GM21515 (cell line): ENCODE measurements at regions not wholly inside any gene's neighbourhood (a gene's known extent, or its start where the extent isn't known, plus 50 kb on each side); places are given as distances from the start of the nearest gene placed in this dataset.
"Not testable (repeated sequence)": the region's sequence is repeated elsewhere in the genome, so short reads cannot be mapped to it uniquely, and the experiment has no call there.

Source experiments
- ATAC-seq: cut with Tn5 transposase; IDR thresholded peaks from one replicate; pipeline ENCODE4 v1.9.1; 2021; ENCODE audit not compliant: unreplicated experiment

- ATAC-seq, result no peak
Measured at GRCh38 chr22:25485626-25486545, 78.6 kb upstream of the GRK3 start.

- ATAC-seq, result no peak
Measured at GRCh38 chr22:25487508-25487907, 77.0 kb upstream of the GRK3 start.

- no peak for ATAC-seq
Measured at GRCh38 chr22:25488244-25489020, 76.0 kb upstream of the GRK3 start.

- no peak for ATAC-seq
Measured at GRCh38 chr22:25489947-25490346, 74.5 kb upstream of the GRK3 start.

- ATAC-seq, result no peak
Measured at GRCh38 chr22:25490896-25491295, 73.6 kb upstream of the GRK3 start.

- ATAC-seq, result no peak
Measured at GRCh38 chr22:25492162-25492561, 72.3 kb upstream of the GRK3 start.

GRCh38 chr22:25492841-25493734 lies 71.4 kb upstream of the GRK3 start:
- no peak for ATAC-seq

- ATAC-seq, result no peak
Measured at GRCh38 chr22:25493794-25494193, 70.7 kb upstream of the GRK3 start.

- ATAC-seq, result no peak
Measured at GRCh38 chr22:25494774-25495173, 69.7 kb upstream of the GRK3 start.

GRCh38 chr22:25495285-25495684 lies 69.2 kb upstream of the GRK3 start:
- ATAC-seq, result no peak

GRCh38 chr22:25496396-25497064 lies 67.9 kb upstream of the GRK3 start:
- no peak for ATAC-seq

GRCh38 chr22:25497181-25497641 lies 67.3 kb upstream of the GRK3 start:
- ATAC-seq, result no peak

GRCh38 chr22:25497716-25498115 lies 66.8 kb upstream of the GRK3 start:
- ATAC-seq, result no peak

- not testable (repeated sequence) for ATAC-seq
Measured at GRCh38 chr22:25500671-25501070, 63.8 kb upstream of the GRK3 start.

- not testable (repeated sequence) for ATAC-seq
Measured at GRCh38 chr22:25504017-25504416, 60.5 kb upstream of the GRK3 start.

- no peak for ATAC-seq
Measured at GRCh38 chr22:25508161-25508560, 56.3 kb upstream of the GRK3 start.

- ATAC-seq, result no peak
Measured at GRCh38 chr22:25508761-25509321, 55.6 kb upstream of the GRK3 start.

GRCh38 chr22:25509374-25509791 lies 55.1 kb upstream of the GRK3 start:
- no peak for ATAC-seq

GRCh38 chr22:25510876-25511275 lies 53.6 kb upstream of the GRK3 start:
- ATAC-seq, result no peak

GRCh38 chr22:25511725-25512124 lies 52.8 kb upstream of the GRK3 start:
- no peak for ATAC-seq
